ENCODE measurements at regions not wholly inside any gene's neighbourhood (a gene's known extent, or its start where the extent isn't known, plus 50 kb on each side); places are given as distances from the start of the nearest gene placed in this dataset.

GRCh38 chr3:154552338-154552737 is 122.3 kb upstream of the GPR149 start:
- H3K27ac ChIP-seq (ENCODE audit: low read depth, low read length) = no peak overlapping the region
- no peaks in the 10 kb centered on the region for H3K27me3 ChIP-seq (ENCODE audit: control insufficient read depth, insufficient read depth, low read length)
- POLR2A ChIA-PET = no interaction called here
- CTCF ChIA-PET = no interaction called here
- TF ChIP-seq, protein P1, sequence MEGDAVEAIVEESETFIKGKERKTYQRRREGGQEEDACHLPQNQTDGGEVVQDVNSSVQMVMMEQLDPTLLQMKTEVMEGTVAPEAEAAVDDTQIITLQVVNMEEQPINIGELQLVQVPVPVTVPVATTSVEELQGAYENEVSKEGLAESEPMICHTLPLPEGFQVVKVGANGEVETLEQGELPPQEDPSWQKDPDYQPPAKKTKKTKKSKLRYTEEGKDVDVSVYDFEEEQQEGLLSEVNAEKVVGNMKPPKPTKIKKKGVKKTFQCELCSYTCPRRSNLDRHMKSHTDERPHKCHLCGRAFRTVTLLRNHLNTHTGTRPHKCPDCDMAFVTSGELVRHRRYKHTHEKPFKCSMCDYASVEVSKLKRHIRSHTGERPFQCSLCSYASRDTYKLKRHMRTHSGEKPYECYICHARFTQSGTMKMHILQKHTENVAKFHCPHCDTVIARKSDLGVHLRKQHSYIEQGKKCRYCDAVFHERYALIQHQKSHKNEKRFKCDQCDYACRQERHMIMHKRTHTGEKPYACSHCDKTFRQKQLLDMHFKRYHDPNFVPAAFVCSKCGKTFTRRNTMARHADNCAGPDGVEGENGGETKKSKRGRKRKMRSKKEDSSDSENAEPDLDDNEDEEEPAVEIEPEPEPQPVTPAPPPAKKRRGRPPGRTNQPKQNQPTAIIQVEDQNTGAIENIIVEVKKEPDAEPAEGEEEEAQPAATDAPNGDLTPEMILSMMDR (IDR thresholded peaks at IDR 0.05; ENCODE audit: low read depth, low read length) = no peak
- H3K4me3 ChIP-seq (ENCODE audit: low read depth, low read length) = no peak overlapping the region
- no peak for DNase-seq (ENCODE audit: low read depth, low spot score)
- no peaks in the 10 kb centered on the region for H3K9me3 ChIP-seq (ENCODE audit: control insufficient read depth, insufficient read depth, low read length)

GRCh38 chr3:154549391-154549790 is 119.4 kb upstream of the GPR149 start:
- Histone ChIP-seq H3K9me3 (ENCODE audit: control insufficient read depth, insufficient read depth, low read length) (no peaks in the 10 kb centered on the region), H3K27me3 (ENCODE audit: control insufficient read depth, insufficient read depth, low read length) (no peaks in the 10 kb centered on the region), H3K4me3 (ENCODE audit: low read depth, low read length) (no peak overlapping the region), H3K27ac (ENCODE audit: low read depth, low read length) (no peak overlapping the region)
- POLR2A ChIA-PET = no interaction called here
- DNase-seq (ENCODE audit: low read depth, low spot score) = no peak
- TF ChIP-seq, protein P1 (IDR thresholded peaks at IDR 0.05; ENCODE audit: low read depth, low read length) = no peak
- CTCF ChIA-PET = no interaction called here

GRCh38 chr3:154548341-154548740 is 118.4 kb upstream of the GPR149 start:
- POLR2A ChIA-PET = no interaction called here
- no peaks in the 10 kb centered on the region for H3K27me3 ChIP-seq (ENCODE audit: control insufficient read depth, insufficient read depth, low read length)
- H3K4me3 ChIP-seq (ENCODE audit: low read depth, low read length) = no peak overlapping the region
- DNase-seq (ENCODE audit: low read depth, low spot score) = no peak
- H3K9me3 ChIP-seq (ENCODE audit: control insufficient read depth, insufficient read depth, low read length) = no peaks in the 10 kb centered on the region
- CTCF ChIA-PET = no interaction called here
- no peak overlapping the region for H3K27ac ChIP-seq (ENCODE audit: low read depth, low read length)
- TF ChIP-seq, protein P1 (IDR thresholded peaks at IDR 0.05; ENCODE audit: low read depth, low read length) = no peak

DNA sequence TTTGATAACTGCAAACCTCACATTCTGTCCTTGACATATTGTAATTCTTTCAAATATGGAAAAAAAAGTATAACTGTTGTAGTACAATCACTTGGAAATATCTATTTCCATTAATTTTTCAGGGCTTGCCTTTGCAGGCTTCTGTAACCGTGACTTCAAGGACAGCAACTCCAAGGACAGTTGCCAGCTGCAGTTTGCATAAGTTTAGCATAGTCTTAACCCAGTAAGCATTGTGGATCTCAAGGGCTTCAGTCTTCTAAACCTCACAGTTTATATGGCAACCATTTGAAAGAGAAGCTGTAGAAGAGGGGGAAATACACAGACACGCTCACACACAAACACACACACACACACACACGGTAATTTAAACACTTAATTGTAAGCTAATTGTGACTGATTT is 112.8 kb upstream of the GPR149 start:
- POLR2A ChIA-PET = no interaction called here
- TF ChIP-seq, protein P1 (IDR thresholded peaks at IDR 0.05; ENCODE audit: low read depth, low read length) = no peak
- Histone ChIP-seq H3K4me3 (ENCODE audit: low read depth, low read length) (no peak overlapping the region), H3K9me3 (ENCODE audit: control insufficient read depth, insufficient read depth, low read length) (no peaks in the 10 kb centered on the region), H3K27me3 (ENCODE audit: control insufficient read depth, insufficient read depth, low read length) (no peaks in the 10 kb centered on the region), H3K27ac (ENCODE audit: low read depth, low read length) (no peak overlapping the region)
- DNase-seq (ENCODE audit: low read depth, low spot score) = no peak
- CTCF ChIA-PET = no interaction called here

DNA sequence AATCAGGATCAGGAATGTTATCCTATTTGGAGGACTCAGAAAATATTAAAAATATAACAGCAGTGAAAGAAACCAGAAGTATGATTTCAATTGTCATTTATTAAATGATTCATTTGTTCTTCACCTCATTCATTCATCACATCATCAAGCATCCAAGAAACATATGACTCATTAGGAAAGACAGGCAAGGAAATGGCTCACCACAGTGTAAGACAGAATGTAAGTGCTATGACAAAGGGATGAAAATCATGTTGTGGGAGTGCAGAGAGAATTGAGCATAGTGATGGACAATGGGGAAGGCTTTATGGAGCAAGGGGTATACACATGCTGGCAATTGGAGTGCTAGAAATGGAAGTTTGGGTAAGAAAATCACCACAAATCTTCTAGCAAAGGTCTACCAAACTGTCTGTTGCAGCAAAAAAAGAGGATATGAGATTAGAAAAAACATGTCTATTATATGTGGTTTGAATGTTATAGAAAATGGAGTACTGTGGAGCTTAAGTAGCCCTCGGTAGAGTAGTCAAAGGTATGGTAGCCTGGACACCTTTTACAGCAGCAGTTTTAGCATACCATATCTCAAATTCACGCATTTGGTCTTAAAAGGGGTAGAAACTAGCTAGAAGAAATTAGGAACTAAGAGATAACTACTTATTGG is 111.1 kb upstream of the GPR149 start:
- TF ChIP-seq, protein P1 (IDR thresholded peaks at IDR 0.05; ENCODE audit: low read depth, low read length) = no peak
- ChIA-PET CTCF (no interaction called here), POLR2A (no interaction called here)
- H3K9me3 ChIP-seq (ENCODE audit: control insufficient read depth, insufficient read depth, low read length) = no peaks in the 10 kb centered on the region
- no peak overlapping the region for H3K4me3 ChIP-seq (ENCODE audit: low read depth, low read length)
- no peak for DNase-seq (ENCODE audit: low read depth, low spot score)
- no peaks in the 10 kb centered on the region for H3K27me3 ChIP-seq (ENCODE audit: control insufficient read depth, insufficient read depth, low read length)
- H3K27ac ChIP-seq (ENCODE audit: low read depth, low read length) = no peak overlapping the region
